ENCODE measurements at regions not wholly inside any gene's neighbourhood (a gene's known extent, or its start where the extent isn't known, plus 50 kb on each side); places are given as distances from the start of the nearest gene placed in this dataset.

DNA sequence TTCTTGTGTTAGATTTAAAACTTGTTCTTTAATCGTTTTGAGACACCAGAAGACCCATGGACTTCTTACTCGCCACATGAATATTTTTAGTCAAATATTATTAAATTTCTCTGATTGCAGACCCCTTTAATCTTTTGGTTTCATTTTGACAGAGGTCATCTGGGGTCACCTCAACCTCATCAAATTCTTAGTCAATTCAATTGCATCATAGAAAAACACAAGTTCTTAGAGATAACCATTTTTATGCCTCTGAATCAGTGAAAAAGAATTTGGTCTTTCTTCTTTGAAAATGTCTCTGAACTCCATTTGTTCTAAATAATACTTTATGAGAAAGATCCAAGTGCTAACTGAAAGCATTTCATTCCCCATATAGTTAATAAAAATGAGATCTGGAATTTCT lies 55.2 kb upstream of the CBLN4 start:
- Histone ChIP-seq H3K4me1 (replicated peaks in 1 of 2) (no peaks in the 10 kb centered on the region), H3K9me3 (replicated peaks in 1 of 3) (no peaks in the 10 kb centered on the region), H3K36me3 (replicated peaks in 1 of 2) (no peaks in the 10 kb centered on the region), H3K27ac (no peak overlapping the region), H3K4me3 (no peak overlapping the region), H3K27me3 (no peaks in the 10 kb centered on the region)
- DNase-seq = no peak
- TF ChIP-seq, protein P1, sequence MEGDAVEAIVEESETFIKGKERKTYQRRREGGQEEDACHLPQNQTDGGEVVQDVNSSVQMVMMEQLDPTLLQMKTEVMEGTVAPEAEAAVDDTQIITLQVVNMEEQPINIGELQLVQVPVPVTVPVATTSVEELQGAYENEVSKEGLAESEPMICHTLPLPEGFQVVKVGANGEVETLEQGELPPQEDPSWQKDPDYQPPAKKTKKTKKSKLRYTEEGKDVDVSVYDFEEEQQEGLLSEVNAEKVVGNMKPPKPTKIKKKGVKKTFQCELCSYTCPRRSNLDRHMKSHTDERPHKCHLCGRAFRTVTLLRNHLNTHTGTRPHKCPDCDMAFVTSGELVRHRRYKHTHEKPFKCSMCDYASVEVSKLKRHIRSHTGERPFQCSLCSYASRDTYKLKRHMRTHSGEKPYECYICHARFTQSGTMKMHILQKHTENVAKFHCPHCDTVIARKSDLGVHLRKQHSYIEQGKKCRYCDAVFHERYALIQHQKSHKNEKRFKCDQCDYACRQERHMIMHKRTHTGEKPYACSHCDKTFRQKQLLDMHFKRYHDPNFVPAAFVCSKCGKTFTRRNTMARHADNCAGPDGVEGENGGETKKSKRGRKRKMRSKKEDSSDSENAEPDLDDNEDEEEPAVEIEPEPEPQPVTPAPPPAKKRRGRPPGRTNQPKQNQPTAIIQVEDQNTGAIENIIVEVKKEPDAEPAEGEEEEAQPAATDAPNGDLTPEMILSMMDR (IDR thresholded peaks at IDR 0.05) = no peak
- TF ChIP-seq POLR2A (IDR thresholded peaks at IDR 0.05) = no peak
- 50 to 67% (median 59%) methylated on average over 2 of the region's 2 CpGs for WGBS, 4 donors
- intact Hi-C loops (cut with DNase I) = no loop called here

DNA sequence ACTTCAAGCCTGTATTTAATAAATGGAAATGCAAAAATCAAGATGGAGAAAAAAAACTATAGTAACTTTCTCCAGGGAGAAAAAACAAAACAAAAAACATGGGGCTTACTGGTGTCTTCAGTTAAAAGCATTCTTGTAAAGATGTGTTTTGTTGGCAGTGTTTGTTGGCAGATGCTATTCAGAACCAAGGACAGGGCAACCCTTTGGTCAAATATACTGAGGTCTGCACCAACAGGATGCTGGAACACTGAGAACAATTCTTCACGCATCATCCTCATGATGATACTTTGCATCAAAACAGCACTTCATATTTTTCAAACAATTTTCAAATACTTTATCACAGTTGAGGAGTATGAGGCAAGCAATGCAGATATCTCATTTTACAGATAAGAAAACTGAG lies 63.7 kb upstream of the CBLN4 start:
- TF ChIP-seq, protein P1 (IDR thresholded peaks at IDR 0.05) = no peak
- TF ChIP-seq POLR2A (IDR thresholded peaks at IDR 0.05) = no peak
- 68 to 84% (median 73%) methylated on average over 1 of the region's 1 CpG for WGBS, 4 donors
- Histone ChIP-seq H3K4me3 (no peak overlapping the region), H3K27me3 (no peaks in the 10 kb centered on the region), H3K36me3 (replicated peaks in 1 of 2) (no peaks in the 10 kb centered on the region), H3K27ac (no peak overlapping the region), H3K9me3 (replicated peaks in 1 of 3) (no peaks in the 10 kb centered on the region), H3K4me1 (replicated peaks in 1 of 2) (no peaks in the 10 kb centered on the region)
- intact Hi-C loops (cut with DNase I) = no loop called here
- no peak for DNase-seq

GRCh38 chr20:56072165-56072564 lies 66.8 kb upstream of the CBLN4 start:
- TF ChIP-seq, protein P1 (IDR thresholded peaks at IDR 0.05) = no peak
- TF ChIP-seq POLR2A (IDR thresholded peaks at IDR 0.05) = no peak
- intact Hi-C loops (cut with DNase I) = no loop called here
- Histone ChIP-seq H3K4me1 (replicated peaks in 1 of 2) (no peaks in the 10 kb centered on the region), H3K36me3 (replicated peaks in 1 of 2) (no peaks in the 10 kb centered on the region), H3K27ac (no peak overlapping the region), H3K9me3 (replicated peaks in 1 of 3) (no peaks in the 10 kb centered on the region), H3K4me3 (no peak overlapping the region), H3K27me3 (no peaks in the 10 kb centered on the region)
- 50 to 79% (median 66%) methylated on average over 1 of the region's 1 CpG for WGBS, 4 donors
- no peak for DNase-seq

DNA sequence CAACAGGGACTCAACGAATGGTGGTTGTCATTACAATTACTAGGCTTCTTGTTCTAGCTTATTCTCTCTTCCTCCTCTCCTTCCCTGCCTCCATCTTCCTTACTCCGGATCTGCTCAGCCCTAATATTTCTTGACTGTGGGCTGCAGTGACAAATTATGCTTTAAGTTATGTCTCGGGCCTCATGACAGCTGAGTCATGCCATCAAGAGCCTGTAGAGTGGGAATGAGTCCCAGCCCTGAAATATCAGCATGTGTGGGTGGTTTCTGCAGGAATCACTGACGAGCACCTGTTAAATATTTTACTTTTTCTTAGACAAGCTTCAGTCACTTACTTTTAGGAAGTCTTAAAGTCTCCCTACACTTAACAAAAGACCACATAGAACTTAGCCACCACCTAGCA lies 83.1 kb upstream of the CBLN4 start:
- intact Hi-C loops (cut with DNase I) = no loop called here
- Histone ChIP-seq H3K4me1 (replicated peaks in 1 of 2) (no peaks in the 10 kb centered on the region), H3K9me3 (replicated peaks in 1 of 3) (no peaks in the 10 kb centered on the region), H3K4me3 (no peak overlapping the region), H3K27ac (no peak overlapping the region), H3K36me3 (replicated peaks in 1 of 2) (no peaks in the 10 kb centered on the region), H3K27me3 (no peaks in the 10 kb centered on the region)
- DNase-seq = no peak
- TF ChIP-seq, protein P1 (IDR thresholded peaks at IDR 0.05) = no peak
- TF ChIP-seq POLR2A (IDR thresholded peaks at IDR 0.05) = no peak
- 47 to 54% (median 51%) methylated on average over 4 of the region's 4 CpGs for WGBS, 4 donors

Data from adrenal gland (tissue), 9 donors.